SK-N-SH (cell line): ENCODE measurements at regions not wholly inside any gene's neighbourhood (a gene's known extent, or its start where the extent isn't known, plus 50 kb on each side); places are given as distances from the start of the nearest gene placed in this dataset.

Experiments used
- CTCF ChIA-PET: fragments of 300-600, 350-600 bp; formaldehyde crosslinking; extraction: SDS; loops from one replicate; lab custom pipeline; 2021; lab: Yijun Ruan, JAX
- POLR2A ChIA-PET: fragments of 350-600 bp; sonication (Branson Sonifier 250); formaldehyde crosslinking; extraction: SDS; loops from one replicate; lab custom pipeline; 2020; ENCODE audit warnings: antibody characterized with exemption, inconsistent platforms; lab: Yijun Ruan, JAX
- DNase-seq: peaks from one replicate; pipeline ENCODE4 v3.0.0; 2012
- H2AFZ ChIP-seq: fragments of 200-600 bp; sonication (generic); 2 replicates; pipeline ENCODE4 v1.8.1; 2016; ENCODE audit warnings: antibody characterized with exemption, mild to moderate bottlenecking, low read depth
- H3F3A ChIP-seq: fragments of 200-600 bp; sonication (generic); replicated peaks from 2 replicates; pipeline ENCODE3; 2016; ENCODE audit warnings: antibody characterized with exemption, mild to moderate bottlenecking; ENCODE audit not compliant: insufficient read depth
- H3K27ac ChIP-seq, 2 experiments: fragments of 200-500 bp in 1 of 2; fragments of 200-600 bp in 1 of 2; sonication (Bioruptor generic) in 1 of 2; sonication (generic), shearing (Covaris generic) in 1 of 2; 2 replicates each; pipeline versions ENCODE4 v1.5.1 to v1.6.1; 2014 to 2016; ENCODE audit warnings: low read depth in 2 of 2, inconsistent platforms in 1 of 2, low read length in 1 of 2, mild to moderate bottlenecking in 1 of 2, mixed read lengths in 1 of 2
- H3K27me3 ChIP-seq: fragments of 200-600 bp; sonication (generic), shearing (Covaris generic); 2 replicates; pipeline ENCODE4 v1.6.1; 2016; ENCODE audit warnings: mixed run types; ENCODE audit not compliant: insufficient read depth
- H3K36me3 ChIP-seq, 2 experiments: fragments of 200-500 bp in 1 of 2; fragments of 200-600 bp in 1 of 2; sonication (Bioruptor generic) in 1 of 2; sonication (generic) in 1 of 2; replicated peaks in 1 of 2; 2 replicates each; pipeline versions ENCODE3 to v1.5.1; 2014 to 2016; ENCODE audit warnings: low read length in 1 of 2, mild to moderate bottlenecking in 1 of 2; ENCODE audit not compliant: insufficient read depth in 2 of 2, control insufficient read depth in 1 of 2
- H3K4me1 ChIP-seq, 2 experiments: fragments of 200-500 bp in 1 of 2; fragments of 200-600 bp in 1 of 2; sonication (Bioruptor generic) in 1 of 2; sonication (generic), shearing (Covaris generic) in 1 of 2; 2 replicates each; pipeline versions ENCODE4 v1.5.1 to v1.6.1; 2014 to 2016; ENCODE audit warnings: low read depth in 1 of 2, low read length in 1 of 2, mixed run types in 1 of 2; ENCODE audit not compliant: insufficient read depth in 2 of 2, control insufficient read depth in 1 of 2
- H3K4me2 ChIP-seq: fragments of 200-600 bp; sonication (generic), shearing (Covaris generic); 2 replicates; pipeline ENCODE4 v1.6.1; 2017; ENCODE audit warnings: mixed run types
- H3K4me3 ChIP-seq, 2 experiments: fragments of 200-500 bp in 1 of 2; fragments of 200-600 bp in 1 of 2; sonication (Bioruptor generic) in 1 of 2; sonication (generic), shearing (Covaris generic) in 1 of 2; 2 replicates each; pipeline versions ENCODE4 v1.5.1 to v1.8.1; 2014 to 2016; ENCODE audit warnings: low read depth in 2 of 2, inconsistent platforms in 1 of 2, low read length in 1 of 2, mild to moderate bottlenecking in 1 of 2, mixed read lengths in 1 of 2, moderate library complexity in 1 of 2
- H3K79me2 ChIP-seq: fragments of 200-600 bp; sonication (generic); 2 replicates; pipeline ENCODE4 v1.8.1; 2017; ENCODE audit warnings: mild to moderate bottlenecking; ENCODE audit not compliant: insufficient read depth
- H3K9ac ChIP-seq: fragments of 200-600 bp; sonication (generic); 2 replicates; pipeline ENCODE4 v1.6.1; 2017; ENCODE audit warnings: mixed run types
- H3K9me2 ChIP-seq: fragments of 200-600 bp; sonication (generic); 2 replicates; pipeline ENCODE4 v1.6.1; 2017; ENCODE audit warnings: mixed run types
- H3K9me3 ChIP-seq: fragments of 200-600 bp; sonication (generic); 2 replicates; pipeline ENCODE4 v1.6.1; 2017; ENCODE audit warnings: mixed run types, mild to moderate bottlenecking, moderate library complexity
- H4K20me1 ChIP-seq: fragments of 200-600 bp; sonication (generic); 2 replicates; pipeline ENCODE4 v1.6.1; 2017; ENCODE audit warnings: mild to moderate bottlenecking, mixed run types; ENCODE audit not compliant: insufficient read depth
- CHD2 ChIP-seq: fragments of 150-350 bp; IDR thresholded peaks from 2 replicates; pipeline ENCODE4 v1.6.1; 2018; ENCODE audit warnings: low read length; ENCODE audit not compliant: partially characterized antibody
- EP300 ChIP-seq, 2 experiments: IDR thresholded peaks; 2 replicates each; pipeline versions ENCODE4 v1.4.0 to v1.6.1; 2012; ENCODE audit warnings: borderline replicate concordance in 1 of 2, low read depth in 1 of 2, low read length in 1 of 2
- EZH2phosphoT487 ChIP-seq: fragments of 200-600 bp; sonication (generic); IDR thresholded peaks from 2 replicates; pipeline ENCODE4 v1.6.1; 2017; ENCODE audit warnings: low read depth, mixed run types, mild to moderate bottlenecking, antibody characterized with exemption, moderate library complexity, borderline replicate concordance
- JUND ChIP-seq: IDR thresholded peaks from 2 replicates; pipeline ENCODE4 v1.4.0; 2012
- NRF1 ChIP-seq: IDR thresholded peaks from 2 replicates; pipeline ENCODE4 v1.6.1; 2012; ENCODE audit warnings: low read depth, mild to moderate bottlenecking, low read length
- RAD21 ChIP-seq: IDR thresholded peaks from 2 replicates; pipeline ENCODE4 v1.6.1; 2012; ENCODE audit warnings: mild to moderate bottlenecking, low read length
- RFX5 ChIP-seq: IDR thresholded peaks from 2 replicates; pipeline ENCODE4 v1.6.1; 2012; ENCODE audit warnings: mild to moderate bottlenecking, improper control_type of control experiment, low read length
- SIN3A ChIP-seq: IDR thresholded peaks from 2 replicates; pipeline ENCODE4 v1.6.1; 2012; ENCODE audit warnings: low read depth, mild to moderate bottlenecking, low read length, moderate library complexity, borderline replicate concordance
- SMC3 ChIP-seq: IDR thresholded peaks from 2 replicates; pipeline ENCODE4 v1.6.1; 2012; ENCODE audit warnings: low read depth, low read length, improper control_type of control experiment
- TAF1 ChIP-seq: IDR thresholded peaks from 2 replicates; pipeline ENCODE4 v1.6.1; 2012; ENCODE audit warnings: low read depth, mild to moderate bottlenecking, low read length, moderate library complexity, borderline replicate concordance
- TEAD4 ChIP-seq: IDR thresholded peaks from 2 replicates; pipeline ENCODE4 v1.4.0; 2012; ENCODE audit warnings: mild to moderate bottlenecking, borderline replicate concordance; ENCODE audit not compliant: insufficient read depth
- WGBS: methylation state at CpG from one replicate; pipeline ENCODE4 v1.1.6; 2017; ENCODE audit warnings: low lambda C conversion rate; 5-methylcytosine and 5-hydroxymethylcytosine counted together
- TF ChIP-seq, protein P1 (sequence below): IDR thresholded peaks from 2 replicates; pipeline ENCODE4; 2012
- TF ChIP-seq, protein P2 (sequence below): fragments of 150-350 bp; IDR thresholded peaks from 2 replicates; pipeline ENCODE4 v1.6.1; 2016; ENCODE audit warnings: mild to moderate bottlenecking, low read depth, low read length
- TF ChIP-seq, protein P3 (sequence below): fragments of 200-600 bp; sonication (generic); IDR thresholded peaks from 2 replicates; pipeline ENCODE4 v1.6.1; 2017; ENCODE audit warnings: antibody characterized with exemption, mild to moderate bottlenecking, moderate library complexity
- TF ChIP-seq, protein P4 (sequence below): fragments of 150-350 bp; IDR thresholded peaks from 2 replicates; pipeline ENCODE4 v1.6.1; 2017; ENCODE audit warnings: antibody characterized with exemption, low read length, low read depth, borderline replicate concordance

DNA sequence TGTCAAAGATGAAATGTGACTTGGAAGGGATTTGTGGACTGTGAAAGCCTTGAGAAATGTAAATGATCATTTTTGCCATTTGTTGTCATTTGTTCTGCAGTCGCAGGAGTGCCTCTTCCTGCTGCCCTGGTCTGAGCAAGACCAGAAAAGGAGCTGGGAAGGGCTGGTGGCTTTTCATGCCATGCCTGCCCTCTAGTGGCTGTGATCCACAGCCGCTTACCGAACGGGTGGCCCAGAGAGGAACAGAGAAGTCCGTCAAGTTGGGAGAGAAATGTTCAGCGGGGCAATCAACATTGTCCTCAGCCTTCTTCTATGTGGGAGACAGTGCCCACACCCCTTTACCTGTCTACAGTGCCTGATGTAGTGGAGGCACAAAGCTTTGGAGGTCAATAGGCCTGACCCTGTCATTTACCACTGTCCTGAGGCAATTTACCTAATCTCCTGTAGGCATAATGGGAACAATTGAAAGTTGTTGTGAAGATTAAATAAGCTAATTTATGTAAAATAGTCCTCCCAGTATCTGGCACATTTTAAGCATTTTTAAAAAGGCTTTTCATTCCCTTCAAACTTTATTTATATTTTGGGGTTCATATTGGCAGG is 224.5 kb downstream of the B3GLCT start:
- H3K9me3 ChIP-seq: no peaks in the 10 kb centered on the region
- no peaks in the 10 kb centered on the region; the same call in 1 of the 2 replicates for H3K27me3 ChIP-seq
- H3K9me2 ChIP-seq: no peaks in the 10 kb centered on the region
- no peaks in the 10 kb centered on the region for H3F3A ChIP-seq
- H3K9ac ChIP-seq: no peak overlapping the region
- H3K4me3 ChIP-seq: no peak overlapping the region; a peak in 1 of 4 replicates
- POLR2A ChIA-PET: interaction anchor here (0.7 kb wide), 1 partner anchor 345 kb away, joined by 5 read pairs; no protein-coding TSS in a partner anchor
- no peak overlapping the region for H3K27ac ChIP-seq
- WGBS: 12% methylated on average over 6 of the region's 6 CpGs
- peak overlapping the region; percentile 18; the same call in 1 of the 2 replicates for H2AFZ ChIP-seq
- DNase-seq: peak; percentile 73
- H3K36me3 ChIP-seq: no peaks in the 10 kb centered on the region
- CTCF ChIA-PET: interaction anchor here (0.6 to 13.8 kb wide), 51 partner anchors 9 to 486 kb away, joined by 3 to 383 read pairs (median 4); partner anchors contain the start of gene B3GLCT
- 0 out of 2 replicates have a peak overlapping the region, but pooled peaks have one; percentile 44 for H3K4me2 ChIP-seq
- H4K20me1 ChIP-seq: no peaks in the 10 kb centered on the region
- TF ChIP-seq TAF1 (no peak), JUND (no peak), NRF1 (peak; percentile 24), EZH2phosphoT487 (no peak), CHD2 (no peak), SMC3 (peak; percentile 97), RAD21 (peak; percentile 96), EP300 (IDR thresholded peaks at IDR 0.05; ENCODE audit: borderline replicate concordance in 1 of 2, low read depth in 1 of 2, low read length in 1 of 2) (no peak), RFX5 (0 out of 2 replicates have a peak, but pooled peaks have one; percentile 12), TEAD4 (no peak), SIN3A (no peak)
- TF ChIP-seq, protein P1, sequence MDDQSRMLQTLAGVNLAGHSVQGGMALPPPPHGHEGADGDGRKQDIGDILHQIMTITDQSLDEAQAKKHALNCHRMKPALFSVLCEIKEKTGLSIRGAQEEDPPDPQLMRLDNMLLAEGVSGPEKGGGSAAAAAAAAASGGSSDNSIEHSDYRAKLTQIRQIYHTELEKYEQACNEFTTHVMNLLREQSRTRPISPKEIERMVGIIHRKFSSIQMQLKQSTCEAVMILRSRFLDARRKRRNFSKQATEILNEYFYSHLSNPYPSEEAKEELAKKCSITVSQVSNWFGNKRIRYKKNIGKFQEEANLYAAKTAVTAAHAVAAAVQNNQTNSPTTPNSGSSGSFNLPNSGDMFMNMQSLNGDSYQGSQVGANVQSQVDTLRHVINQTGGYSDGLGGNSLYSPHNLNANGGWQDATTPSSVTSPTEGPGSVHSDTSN: no peak
- TF ChIP-seq, protein P2, sequence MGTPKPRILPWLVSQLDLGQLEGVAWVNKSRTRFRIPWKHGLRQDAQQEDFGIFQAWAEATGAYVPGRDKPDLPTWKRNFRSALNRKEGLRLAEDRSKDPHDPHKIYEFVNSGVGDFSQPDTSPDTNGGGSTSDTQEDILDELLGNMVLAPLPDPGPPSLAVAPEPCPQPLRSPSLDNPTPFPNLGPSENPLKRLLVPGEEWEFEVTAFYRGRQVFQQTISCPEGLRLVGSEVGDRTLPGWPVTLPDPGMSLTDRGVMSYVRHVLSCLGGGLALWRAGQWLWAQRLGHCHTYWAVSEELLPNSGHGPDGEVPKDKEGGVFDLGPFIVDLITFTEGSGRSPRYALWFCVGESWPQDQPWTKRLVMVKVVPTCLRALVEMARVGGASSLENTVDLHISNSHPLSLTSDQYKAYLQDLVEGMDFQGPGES: no peak
- TF ChIP-seq, protein P3, sequence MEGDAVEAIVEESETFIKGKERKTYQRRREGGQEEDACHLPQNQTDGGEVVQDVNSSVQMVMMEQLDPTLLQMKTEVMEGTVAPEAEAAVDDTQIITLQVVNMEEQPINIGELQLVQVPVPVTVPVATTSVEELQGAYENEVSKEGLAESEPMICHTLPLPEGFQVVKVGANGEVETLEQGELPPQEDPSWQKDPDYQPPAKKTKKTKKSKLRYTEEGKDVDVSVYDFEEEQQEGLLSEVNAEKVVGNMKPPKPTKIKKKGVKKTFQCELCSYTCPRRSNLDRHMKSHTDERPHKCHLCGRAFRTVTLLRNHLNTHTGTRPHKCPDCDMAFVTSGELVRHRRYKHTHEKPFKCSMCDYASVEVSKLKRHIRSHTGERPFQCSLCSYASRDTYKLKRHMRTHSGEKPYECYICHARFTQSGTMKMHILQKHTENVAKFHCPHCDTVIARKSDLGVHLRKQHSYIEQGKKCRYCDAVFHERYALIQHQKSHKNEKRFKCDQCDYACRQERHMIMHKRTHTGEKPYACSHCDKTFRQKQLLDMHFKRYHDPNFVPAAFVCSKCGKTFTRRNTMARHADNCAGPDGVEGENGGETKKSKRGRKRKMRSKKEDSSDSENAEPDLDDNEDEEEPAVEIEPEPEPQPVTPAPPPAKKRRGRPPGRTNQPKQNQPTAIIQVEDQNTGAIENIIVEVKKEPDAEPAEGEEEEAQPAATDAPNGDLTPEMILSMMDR: peak; percentile 92
- TF ChIP-seq, protein P4, sequence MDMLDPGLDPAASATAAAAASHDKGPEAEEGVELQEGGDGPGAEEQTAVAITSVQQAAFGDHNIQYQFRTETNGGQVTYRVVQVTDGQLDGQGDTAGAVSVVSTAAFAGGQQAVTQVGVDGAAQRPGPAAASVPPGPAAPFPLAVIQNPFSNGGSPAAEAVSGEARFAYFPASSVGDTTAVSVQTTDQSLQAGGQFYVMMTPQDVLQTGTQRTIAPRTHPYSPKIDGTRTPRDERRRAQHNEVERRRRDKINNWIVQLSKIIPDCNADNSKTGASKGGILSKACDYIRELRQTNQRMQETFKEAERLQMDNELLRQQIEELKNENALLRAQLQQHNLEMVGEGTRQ: no peak; the same call in 1 of the 2 replicates
- TF ChIP-seq, all 33 proteins: peak for 5
- Histone ChIP-seq H3K79me2 (no peaks in the 10 kb centered on the region), H3K4me1 (no peaks in the 10 kb centered on the region; a peak in 1 of 4 replicates)
